CD4-positive, alpha-beta T cell (primary cell): ENCODE measurements at regions not wholly inside any gene's neighbourhood (a gene's known extent, or its start where the extent isn't known, plus 50 kb on each side); places are given as distances from the start of the nearest gene placed in this dataset.

ENCODE experiments used
- ATAC-seq: fragments of 200-7000 bp; cut with Tn5 transposase; one replicate; pipeline ENCODE4 v1.10.0; 2022; ENCODE audit warnings: mild to moderate bottlenecking; ENCODE audit not compliant: poor library complexity
- CTCF ChIA-PET: fragments of 350-600 bp; sonication (Branson Sonifier 250); formaldehyde crosslinking; loops from one replicate; lab custom pipeline; 2021; ENCODE audit warnings: antibody characterized with exemption, inconsistent platforms; lab: Charles Lee
- POLR2A ChIA-PET: fragments of 350-600 bp; sonication (Branson Sonifier 250); formaldehyde crosslinking; loops from one replicate; lab custom pipeline; 2021; ENCODE audit warnings: antibody characterized with exemption, inconsistent platforms; lab: Charles Lee
- DNase-seq, 14 experiments: peaks; one replicate each; pipeline ENCODE4 v3.0.0-alpha.2; 2013 to 2020; ENCODE audit warnings: mixed read lengths in 2 of 14
- H3K27ac ChIP-seq, 2 donors: one replicate each; pipeline versions ENCODE4 v1.5.1 to v1.7.0; 2013; ENCODE audit warnings: low read length in 2 of 2, low read depth in 1 of 2, mild to moderate bottlenecking in 1 of 2
- H3K27me3 ChIP-seq, 2 experiments: 1 replicate in 1 of 2; 2 replicates in 1 of 2; pipeline versions ENCODE4 v1.6.1 to v1.7.0; 2013; ENCODE audit warnings: low read length in 2 of 2, control low read depth in 1 of 2, mild to moderate bottlenecking in 1 of 2, moderate library complexity in 1 of 2; ENCODE audit not compliant: insufficient read depth in 2 of 2, control insufficient read depth in 1 of 2
- H3K36me3 ChIP-seq: one replicate; pipeline ENCODE4 v1.6.1; 2013; ENCODE audit warnings: low read length, control low read depth; ENCODE audit not compliant: insufficient read depth
- H3K4me1 ChIP-seq: one replicate; pipeline ENCODE4 v1.6.1; 2013; ENCODE audit warnings: low read length, control low read depth; ENCODE audit not compliant: insufficient read depth
- H3K4me3 ChIP-seq: one replicate; pipeline ENCODE4 v1.5.1; 2013; ENCODE audit warnings: mild to moderate bottlenecking, low read length, moderate library complexity
- H3K9me3 ChIP-seq, 2 experiments: 1 replicate in 1 of 2; 2 replicates in 1 of 2; pipeline versions ENCODE4 v1.6.1 to v1.7.0; 2013; ENCODE audit warnings: low read length in 2 of 2, mild to moderate bottlenecking in 2 of 2, control low read depth in 1 of 2, moderate library complexity in 1 of 2; ENCODE audit not compliant: control insufficient read depth in 1 of 2, insufficient read depth in 1 of 2
- H3K27ac Mint-ChIP-seq: one replicate; pipeline ENCODE4 v1.8.0; 2020; ENCODE audit warnings: mixed read lengths
- H3K27me3 Mint-ChIP-seq: one replicate; pipeline ENCODE4 v1.8.0; 2021; ENCODE audit warnings: mixed read lengths
- H3K36me3 Mint-ChIP-seq: one replicate; pipeline ENCODE4 v1.8.0; 2021; ENCODE audit warnings: low read depth, mixed read lengths
- H3K4me1 Mint-ChIP-seq: one replicate; pipeline ENCODE4 v1.8.0; 2021; ENCODE audit warnings: low read depth, mixed read lengths
- H3K4me3 Mint-ChIP-seq: one replicate; pipeline ENCODE4 v1.8.0; 2020; ENCODE audit warnings: mild to moderate bottlenecking, mixed read lengths
- H3K9me3 Mint-ChIP-seq: one replicate; pipeline ENCODE4 v1.8.0; 2020; ENCODE audit warnings: mixed read lengths
- CTCF ChIP-seq: fragments of 200-600 bp; IDR thresholded peaks from one replicate; pipeline ENCODE4 v1.8.0; 2022; ENCODE audit warnings: antibody characterized with exemption, mild to moderate bottlenecking
- intact Hi-C, 2 experiments: fragments of 100-400 bp; cut with DNase I in 1 of 2; cut with micrococcal nuclease in 1 of 2; formaldehyde crosslinking; loops; one replicate each; pipeline versions ENCODE4 v1.15.1 to v1.9.0; 2023 to 2025; cut with DNase I, micrococcal nuclease

- DNase-seq (no peak), ATAC-seq (no peak)
- Mint-ChIP-seq H3K27ac (no peak overlapping the region), H3K4me3 (no peak overlapping the region), H3K4me1 (no peaks in the 10 kb centered on the region), H3K36me3 (no peaks in the 10 kb centered on the region), H3K9me3 (peaks cover 2% of the 10 kb centered on the region), H3K27me3 (no peaks in the 10 kb centered on the region)
- TF ChIP-seq CTCF, result no peak
- H3K27ac ChIP-seq, result no peak overlapping the region
- no peaks in the 10 kb centered on the region for H3K36me3 ChIP-seq
- no peaks in the 10 kb centered on the region for H3K4me1 ChIP-seq
- intact Hi-C loops, result no loop called here
- POLR2A ChIA-PET, result no interaction called here
- H3K9me3 ChIP-seq, result no peaks in the 10 kb centered on the region
- CTCF ChIA-PET, result no interaction called here
- H3K27me3 ChIP-seq, result no peaks in the 10 kb centered on the region
- no peak overlapping the region for H3K4me3 ChIP-seq
These were observed 259.7 kb downstream of the HDGFL1 start for GRCh38 chr6:22829070-22829469.

DNA sequence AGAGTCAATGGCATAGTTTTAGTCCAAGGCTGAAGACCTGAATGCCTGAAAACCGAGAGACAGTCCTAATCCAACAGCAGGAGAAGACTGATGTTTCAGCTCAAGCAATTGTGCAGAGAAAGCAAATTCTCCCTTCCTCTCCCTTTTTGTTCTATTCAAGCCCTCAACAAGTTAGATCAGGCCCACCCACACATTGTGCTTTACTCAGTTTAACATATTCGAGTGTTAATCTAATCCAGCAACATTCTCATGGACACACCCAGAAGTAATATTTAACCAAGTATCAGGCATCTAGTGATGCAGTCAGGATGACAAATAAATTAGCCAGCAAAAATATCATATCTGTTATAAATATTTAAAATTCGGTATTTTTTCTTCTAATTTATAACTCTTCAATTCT, 261.1 kb downstream of the HDGFL1 start:
- no peak overlapping the region for H3K4me3 Mint-ChIP-seq
- Histone ChIP-seq H3K27me3 (no peaks in the 10 kb centered on the region), H3K4me1 (no peaks in the 10 kb centered on the region), H3K9me3 (no peaks in the 10 kb centered on the region), H3K4me3 (no peak overlapping the region), H3K36me3 (no peaks in the 10 kb centered on the region), H3K27ac (no peak overlapping the region)
- TF ChIP-seq CTCF, result no peak
- DNase-seq (no peak), ATAC-seq (no peak)
- peaks cover 2% of the 10 kb centered on the region for H3K9me3 Mint-ChIP-seq
- H3K4me1 Mint-ChIP-seq, result no peaks in the 10 kb centered on the region
- H3K27ac Mint-ChIP-seq, result no peak overlapping the region
- H3K27me3 Mint-ChIP-seq, result no peaks in the 10 kb centered on the region
- CTCF ChIA-PET, result no interaction called here
- intact Hi-C loops, result no loop called here
- H3K36me3 Mint-ChIP-seq, result no peaks in the 10 kb centered on the region
- POLR2A ChIA-PET, result no interaction called here

- H3K9me3 ChIP-seq, result no peaks in the 10 kb centered on the region
- Mint-ChIP-seq H3K27ac (no peak overlapping the region), H3K9me3 (peaks cover 3% of the 10 kb centered on the region), H3K36me3 (no peaks in the 10 kb centered on the region), H3K27me3 (no peaks in the 10 kb centered on the region), H3K4me3 (no peak overlapping the region), H3K4me1 (no peaks in the 10 kb centered on the region)
- DNase-seq, result no peak
- ATAC-seq, result no peak
- no peak overlapping the region for H3K27ac ChIP-seq
- no peaks in the 10 kb centered on the region for H3K36me3 ChIP-seq
- H3K4me3 ChIP-seq, result no peak overlapping the region
- no peaks in the 10 kb centered on the region for H3K4me1 ChIP-seq
- CTCF ChIA-PET, result interaction anchor here (0.6 kb wide), 1 partner anchor 40 kb away, joined by 5 read pairs; no protein-coding TSS in a partner anchor
- intact Hi-C loops, result no loop called here
- POLR2A ChIA-PET, result no interaction called here
- no peak for TF ChIP-seq CTCF
- no peaks in the 10 kb centered on the region for H3K27me3 ChIP-seq
These were observed 263.8 kb downstream of the HDGFL1 start for GRCh38 chr6:22833191-22833590.
